GM12873 (cell line): ENCODE measurements at regions not wholly inside any gene's neighbourhood (a gene's known extent, or its start where the extent isn't known, plus 50 kb on each side); places are given as distances from the start of the nearest gene placed in this dataset.
A peak's percentile ranks its signal among the peaks of the same experiment; 100 is the strongest.

Experiments
- CTCF ChIP-seq: IDR thresholded peaks from 2 replicates; pipeline ENCODE4 v1.5.1; 2012; ENCODE audit warnings: low read depth, mild to moderate bottlenecking, moderate library complexity, low read length, control low read depth; ENCODE audit not compliant: insufficient read depth; ENCODE audit errors: missing control alignments

GRCh38 chr15:70512772-70513362, 250.5 kb downstream of the UACA start:
- peak; percentile 97 for TF ChIP-seq CTCF

- TF ChIP-seq CTCF: no peak
These were observed 252.9 kb downstream of the UACA start for GRCh38 chr15:70510433-70510832.

GRCh38 chr15:70509731-70510143, 253.6 kb downstream of the UACA start:
- no peak for TF ChIP-seq CTCF

- TF ChIP-seq CTCF: no peak
These were observed 254.1 kb downstream of the UACA start for GRCh38 chr15:70509282-70509662.

GRCh38 chr15:70508561-70509281, 254.6 kb downstream of the UACA start:
- TF ChIP-seq CTCF: no peak

- TF ChIP-seq CTCF: no peak
These were observed 255.5 kb downstream of the UACA start for GRCh38 chr15:70507772-70508371.
